ENCODE measurements at regions not wholly inside any gene's neighbourhood (a gene's known extent, or its start where the extent isn't known, plus 50 kb on each side); places are given as distances from the start of the nearest gene placed in this dataset.

GRCh38 chr21:15221799-15222386 is 157.1 kb upstream of the NRIP1 start (continued):
- TF ChIP-seq PRDM4 (CRISPR knock-in tag; IDR thresholded peaks at IDR 0.05; ENCODE audit: borderline replicate concordance) (no peak), BHLHE40 (IDR thresholded peaks at IDR 0.05; ENCODE audit: low read length) (no peak), KAT8 (CRISPR knock-in tag; IDR thresholded peaks at IDR 0.05) (peak; percentile 54; the same call in 1 of the 2 replicates), ARNTL (CRISPR knock-in tag; IDR thresholded peaks at IDR 0.05) (no peak), ERF (CRISPR knock-in tag; IDR thresholded peaks at IDR 0.05) (0 out of 2 replicates have a peak, but pooled peaks have one; percentile 65), RNF2 (conservative IDR thresholded peaks at IDR 0.05; ENCODE audit: low read depth) (no peak), CEBPB (IDR thresholded peaks at IDR 0.05; ENCODE audit: borderline replicate concordance, low read depth, low read length) (peak; percentile 82), ZNF660 (CRISPR knock-in tag; IDR thresholded peaks at IDR 0.05; ENCODE audit: borderline replicate concordance, low read depth) (no peak), ZNF367 (CRISPR knock-in tag; IDR thresholded peaks at IDR 0.05; ENCODE audit: borderline replicate concordance) (no peak), MED8 (CRISPR knock-in tag; IDR thresholded peaks at IDR 0.05; ENCODE audit: insufficient replicate concordance) (no peak), ZNF446 (CRISPR knock-in tag; IDR thresholded peaks at IDR 0.05) (no peak), ZNF225 (CRISPR knock-in tag; IDR thresholded peaks at IDR 0.05) (no peak), PAXIP1 (CRISPR knock-in tag; conservative IDR thresholded peaks at IDR 0.05) (peak; percentile 82), HNF1B (CRISPR knock-in tag; IDR thresholded peaks at IDR 0.05) (no peak), KMT2A (CRISPR knock-in tag; IDR thresholded peaks at IDR 0.05) (no peak), MIXL1 (CRISPR knock-in tag; IDR thresholded peaks at IDR 0.05) (peak; percentile 95), SAP130 (CRISPR knock-in tag; IDR thresholded peaks at IDR 0.05; ENCODE audit: low read depth) (peak; percentile 83), ZC3H13 (CRISPR knock-in tag; IDR thresholded peaks at IDR 0.05) (no peak), ZGPAT (CRISPR knock-in tag; IDR thresholded peaks at IDR 0.05) (peak; percentile 44; the same call in 1 of the 2 replicates), PHB2 (IDR thresholded peaks at IDR 0.05; ENCODE audit: partially characterized antibody) (no peak), TFDP2 (CRISPR knock-in tag; IDR thresholded peaks at IDR 0.05) (0 out of 2 replicates have a peak, but pooled peaks have one; percentile 23)
